BE2C (cell line): ENCODE measurements at regions not wholly inside any gene's neighbourhood (a gene's known extent, or its start where the extent isn't known, plus 50 kb on each side); places are given as distances from the start of the nearest gene placed in this dataset.

ENCODE experiments used
- DNase-seq: peaks from one replicate; pipeline ENCODE4 v3.0.0-alpha.2; 2020
- H3K27me3 ChIP-seq: fragments of 250-450 bp; sonication (Bioruptor Pico); 2 replicates; pipeline ENCODE4 v1.5.1; 2020; ENCODE audit warnings: mild to moderate bottlenecking
- H3K36me3 ChIP-seq: fragments of 250-450 bp; sonication (Bioruptor Pico); 2 replicates; pipeline ENCODE4 v1.5.1; 2020; ENCODE audit warnings: mild to moderate bottlenecking
- H3K4me1 ChIP-seq: fragments of 250-450 bp; sonication (Bioruptor Pico); 2 replicates; pipeline ENCODE4 v1.5.1; 2020
- H3K4me3 ChIP-seq: 2 replicates; pipeline ENCODE4 v1.5.1; 2011; ENCODE audit warnings: low read depth, low read length
- H3K9me3 ChIP-seq: fragments of 250-450 bp; sonication (Bioruptor Pico); 2 replicates; pipeline ENCODE4 v1.5.1; 2020
- CTCF ChIP-seq: IDR thresholded peaks from 2 replicates; pipeline ENCODE4 v1.5.1; 2012; ENCODE audit warnings: mild to moderate bottlenecking, low read depth, low read length

GRCh38 chr12:34297790-34298164, 275.5 kb downstream of the ALG10 start:
- no peaks in the 10 kb centered on the region; the same call in 1 of the 2 replicates for H3K9me3 ChIP-seq
- no peak for TF ChIP-seq CTCF
- H3K4me3 ChIP-seq = no peak overlapping the region

GRCh38 chr12:34298176-34298970, 276.1 kb downstream of the ALG10 start:
- no peak overlapping the region for H3K4me3 ChIP-seq
- H3K9me3 ChIP-seq = no peaks in the 10 kb centered on the region; the same call in 1 of the 2 replicates
- H3K27me3 ChIP-seq = no peaks in the 10 kb centered on the region
- DNase-seq = peak; percentile 0
- no peaks in the 10 kb centered on the region for H3K4me1 ChIP-seq
- H3K36me3 ChIP-seq = no peaks in the 10 kb centered on the region
- no peak for TF ChIP-seq CTCF

More at GRCh38 chr12:34297790-34298164, 275.5 kb downstream of the ALG10 start:
- DNase-seq = peak; percentile 0
- Histone ChIP-seq H3K36me3 (no peaks in the 10 kb centered on the region), H3K27me3 (no peaks in the 10 kb centered on the region), H3K4me1 (no peaks in the 10 kb centered on the region)

DNA sequence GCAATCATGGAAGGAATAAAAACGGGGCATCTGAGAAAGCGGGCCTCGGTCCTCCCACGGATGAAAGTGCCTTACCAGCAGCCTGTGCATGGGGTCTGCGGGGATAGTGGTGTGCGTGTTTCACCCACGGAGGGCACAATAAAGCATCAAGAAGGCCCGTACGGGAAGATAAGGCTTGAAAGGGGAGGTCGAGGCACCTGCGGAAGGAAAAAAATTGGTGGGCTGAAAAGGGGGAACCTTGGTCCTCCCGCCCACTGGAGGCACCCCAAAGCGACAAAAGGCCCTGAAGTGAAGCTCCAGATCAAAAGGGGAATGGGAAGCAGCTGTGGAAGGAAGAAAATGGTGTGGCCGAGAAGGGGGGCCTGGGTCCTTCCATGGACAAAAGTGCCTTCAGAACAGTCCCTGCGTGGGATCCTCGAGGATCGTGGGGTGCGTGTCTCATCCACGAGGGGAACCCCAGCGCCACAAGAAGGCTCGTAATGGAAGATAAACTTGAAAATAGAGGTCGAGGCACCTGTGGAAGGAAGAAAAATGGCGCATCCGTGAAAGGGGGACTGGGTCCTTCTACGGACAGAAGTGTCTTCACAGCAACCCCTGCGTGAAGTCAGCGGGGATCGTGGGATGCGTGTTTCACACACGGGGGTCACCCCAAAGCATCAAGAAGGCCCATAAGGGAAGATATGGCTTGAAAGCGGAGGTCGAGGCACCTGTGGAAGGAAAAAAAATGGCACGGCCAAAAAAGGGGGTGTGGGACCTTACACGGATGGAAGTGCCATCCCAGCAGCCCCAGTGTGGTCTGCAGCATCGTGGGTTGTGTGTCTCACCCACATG, 276.9 kb downstream of the ALG10 start:
- Histone ChIP-seq H3K4me3 (no peak overlapping the region), H3K27me3 (no peaks in the 10 kb centered on the region), H3K36me3 (no peaks in the 10 kb centered on the region), H3K9me3 (no peaks in the 10 kb centered on the region; the same call in 1 of the 2 replicates), H3K4me1 (no peaks in the 10 kb centered on the region)
- no peak for DNase-seq
- no peak for TF ChIP-seq CTCF

GRCh38 chr12:34299802-34300193, 277.5 kb downstream of the ALG10 start:
- Histone ChIP-seq H3K27me3 (no peaks in the 10 kb centered on the region), H3K4me1 (no peaks in the 10 kb centered on the region), H3K4me3 (no peak overlapping the region), H3K9me3 (no peaks in the 10 kb centered on the region; the same call in 1 of the 2 replicates), H3K36me3 (no peaks in the 10 kb centered on the region)
- DNase-seq = no peak
- TF ChIP-seq CTCF = no peak

GRCh38 chr12:34300376-34301250, 278.3 kb downstream of the ALG10 start:
- no peaks in the 10 kb centered on the region; the same call in 1 of the 2 replicates for H3K9me3 ChIP-seq
- H3K4me1 ChIP-seq = no peaks in the 10 kb centered on the region
- no peak overlapping the region for H3K4me3 ChIP-seq
- no peak for DNase-seq
- no peaks in the 10 kb centered on the region for H3K36me3 ChIP-seq
- H3K27me3 ChIP-seq = no peaks in the 10 kb centered on the region
- no peak for TF ChIP-seq CTCF
